ENCODE measurements at regions not wholly inside any gene's neighbourhood (a gene's known extent, or its start where the extent isn't known, plus 50 kb on each side); places are given as distances from the start of the nearest gene placed in this dataset.

- no peak for DNase-seq
Observed at GRCh38 chr21:19621837-19622496, 1218.4 kb upstream of the TMPRSS15 start.

GRCh38 chr21:19640964-19641363 lies 1237.4 kb upstream of the TMPRSS15 start:
- no peak for DNase-seq

- DNase-seq: no peak
Observed at GRCh38 chr21:19648391-19648790, 1244.8 kb upstream of the TMPRSS15 start.

GRCh38 chr21:19683492-19683891 lies 1279.9 kb upstream of the TMPRSS15 start:
- no peak for DNase-seq

GRCh38 chr21:19684328-19684727 lies 1280.7 kb upstream of the TMPRSS15 start:
- DNase-seq: no peak

GRCh38 chr21:19692231-19692630 lies 1288.6 kb upstream of the TMPRSS15 start:
- no peak for DNase-seq

GRCh38 chr21:19695796-19696195 lies 1292.2 kb upstream of the TMPRSS15 start:
- DNase-seq: no peak

- DNase-seq: no peak
Observed at GRCh38 chr21:19700476-19700875, 1296.9 kb upstream of the TMPRSS15 start.

GRCh38 chr21:19702726-19703125 lies 1295.5 kb upstream of the NCAM2 start:
- DNase-seq: no peak

GRCh38 chr21:19704832-19705231 lies 1293.4 kb upstream of the NCAM2 start:
- DNase-seq: no peak

- DNase-seq: no peak
Observed at GRCh38 chr21:19712441-19712840, 1285.8 kb upstream of the NCAM2 start.

- DNase-seq: no peak
Observed at GRCh38 chr21:19713313-19713712, 1284.9 kb upstream of the NCAM2 start.

- DNase-seq: no peak
Observed at GRCh38 chr21:19724081-19724480, 1274.1 kb upstream of the NCAM2 start.

GRCh38 chr21:19731251-19731650 lies 1267.0 kb upstream of the NCAM2 start:
- no peak for DNase-seq

GRCh38 chr21:19759836-19760235 lies 1238.4 kb upstream of the NCAM2 start:
- DNase-seq: no peak

- DNase-seq: no peak
Observed at GRCh38 chr21:19767546-19767945, 1230.7 kb upstream of the NCAM2 start.

GRCh38 chr21:19771881-19772280 lies 1226.3 kb upstream of the NCAM2 start:
- DNase-seq: no peak

- no peak for DNase-seq
Observed at GRCh38 chr21:19776076-19776475, 1222.1 kb upstream of the NCAM2 start.

GRCh38 chr21:19781881-19782652 lies 1216.1 kb upstream of the NCAM2 start:
- no peak for DNase-seq

GRCh38 chr21:19785941-19786340 lies 1212.3 kb upstream of the NCAM2 start:
- DNase-seq: no peak

- no peak for DNase-seq
Observed at GRCh38 chr21:19792004-19792403, 1206.2 kb upstream of the NCAM2 start.

- DNase-seq: no peak
Observed at GRCh38 chr21:19807201-19807600, 1191.0 kb upstream of the NCAM2 start.

GRCh38 chr21:19810779-19811178 lies 1187.4 kb upstream of the NCAM2 start:
- no peak for DNase-seq

GRCh38 chr21:19830446-19830845 lies 1167.8 kb upstream of the NCAM2 start:
- no peak for DNase-seq

Data from right lung (tissue), 2 donors.